ENCODE measurements at regions not wholly inside any gene's neighbourhood (a gene's known extent, or its start where the extent isn't known, plus 50 kb on each side); places are given as distances from the start of the nearest gene placed in this dataset.
"Not testable (repeated sequence)": the region's sequence is repeated elsewhere in the genome, so short reads cannot be mapped to it uniquely, and the experiment has no call there.

GRCh38 chr2:144999071-144999875 lies 479.4 kb upstream of the ZEB2 start:
- DNase-seq (ENCODE audit: low read depth in 4 of 4, low spot score in 2 of 4): no peak

- DNase-seq (ENCODE audit: low read depth in 4 of 4, low spot score in 2 of 4): no peak
Measured at GRCh38 chr2:144998435-144998834, 478.5 kb upstream of the ZEB2 start.

- DNase-seq (ENCODE audit: low read depth in 4 of 4, low spot score in 2 of 4): no peak
Measured at GRCh38 chr2:144996225-144996795, 476.4 kb upstream of the ZEB2 start.

GRCh38 chr2:144995482-144995881 lies 475.6 kb upstream of the ZEB2 start:
- DNase-seq (ENCODE audit: low read depth in 4 of 4, low spot score in 2 of 4): no peak

- no peak for DNase-seq (ENCODE audit: low read depth in 4 of 4, low spot score in 2 of 4)
Measured at GRCh38 chr2:144990661-144991060, 470.7 kb upstream of the ZEB2 start.

GRCh38 chr2:144989579-144990270 lies 469.8 kb upstream of the ZEB2 start:
- no peak for DNase-seq (ENCODE audit: low read depth in 4 of 4, low spot score in 2 of 4)

- DNase-seq (ENCODE audit: low read depth in 4 of 4, low spot score in 2 of 4): no peak
Measured at GRCh38 chr2:144988591-144988990, 468.7 kb upstream of the ZEB2 start.

- DNase-seq (ENCODE audit: low read depth in 4 of 4, low spot score in 2 of 4): no peak
Measured at GRCh38 chr2:144986691-144987090, 466.8 kb upstream of the ZEB2 start.

GRCh38 chr2:144984038-144984437 lies 464.1 kb upstream of the ZEB2 start:
- no peak for DNase-seq (ENCODE audit: low read depth in 4 of 4, low spot score in 2 of 4)

GRCh38 chr2:144983107-144983506 lies 463.2 kb upstream of the ZEB2 start:
- no peak for DNase-seq (ENCODE audit: low read depth in 4 of 4, low spot score in 2 of 4)

GRCh38 chr2:144982481-144982880 lies 462.6 kb upstream of the ZEB2 start:
- no peak for DNase-seq (ENCODE audit: low read depth in 4 of 4, low spot score in 2 of 4)

GRCh38 chr2:144975881-144976280 lies 456.0 kb upstream of the ZEB2 start:
- DNase-seq (ENCODE audit: low read depth in 4 of 4, low spot score in 2 of 4): no peak

GRCh38 chr2:144972676-144973075 lies 452.8 kb upstream of the ZEB2 start:
- no peak for DNase-seq (ENCODE audit: low read depth in 4 of 4, low spot score in 2 of 4)

GRCh38 chr2:144971786-144972335 lies 451.9 kb upstream of the ZEB2 start:
- DNase-seq (ENCODE audit: low read depth in 4 of 4, low spot score in 2 of 4): no peak

GRCh38 chr2:144970410-144970809 lies 450.5 kb upstream of the ZEB2 start:
- DNase-seq (ENCODE audit: low read depth in 4 of 4, low spot score in 2 of 4): not testable (repeated sequence)

- not testable (repeated sequence) for DNase-seq (ENCODE audit: low read depth in 4 of 4, low spot score in 2 of 4)
Measured at GRCh38 chr2:144969564-144969963, 449.6 kb upstream of the ZEB2 start.

GRCh38 chr2:144967961-144968360 lies 448.0 kb upstream of the ZEB2 start:
- DNase-seq (ENCODE audit: low read depth in 4 of 4, low spot score in 2 of 4): no peak

- no peak for DNase-seq (ENCODE audit: low read depth in 4 of 4, low spot score in 2 of 4)
Measured at GRCh38 chr2:144965172-144965571, 445.3 kb upstream of the ZEB2 start.

- DNase-seq (ENCODE audit: low read depth in 4 of 4, low spot score in 2 of 4): no peak
Measured at GRCh38 chr2:144963031-144963430, 443.1 kb upstream of the ZEB2 start.

GRCh38 chr2:144959416-144959815 lies 439.5 kb upstream of the ZEB2 start:
- DNase-seq (ENCODE audit: low read depth in 4 of 4, low spot score in 2 of 4): no peak

GRCh38 chr2:144950899-144951560 lies 431.1 kb upstream of the ZEB2 start:
- no peak for DNase-seq (ENCODE audit: low read depth in 4 of 4, low spot score in 2 of 4)

All from left renal cortex interstitium (tissue), 4 donors.